Gastroesophageal sphincter (tissue), 2 donors: ENCODE measurements at regions not wholly inside any gene's neighbourhood (a gene's known extent, or its start where the extent isn't known, plus 50 kb on each side); places are given as distances from the start of the nearest gene placed in this dataset.

Source experiments
- POLR2A ChIP-seq, 2 donors: fragments of 450-650 bp; IDR thresholded peaks; one replicate each; pipeline ENCODE4 v1.6.1; 2017; ENCODE audit warnings: antibody characterized with exemption in 2 of 2, mild to moderate bottlenecking in 2 of 2, moderate library complexity in 1 of 2
- POLR2AphosphoS5 ChIP-seq: sonication (generic); formaldehyde crosslinking; IDR thresholded peaks from one replicate; pipeline ENCODE4 v1.6.1; 2017; ENCODE audit warnings: antibody characterized with exemption

- TF ChIP-seq POLR2AphosphoS5 (no peak), POLR2A (IDR thresholded peaks at IDR 0.05) (no peak)
Measured at GRCh38 chrX:19293606-19294325, 50.0 kb upstream of the PDHA1 start.
